ENCODE measurements at regions not wholly inside any gene's neighbourhood (a gene's known extent, or its start where the extent isn't known, plus 50 kb on each side); places are given as distances from the start of the nearest gene placed in this dataset.

GRCh38 chr9:79259858-79260257 lies 311.9 kb upstream of the TLE4 start (continued):
- no peak for TF ChIP-seq SAP30 (IDR thresholded peaks at IDR 0.05; ENCODE audit: insufficient read depth, insufficient replicate concordance, low read length)
- no peak for TF ChIP-seq SIN3A (conservative IDR thresholded peaks at IDR 0.05 in 1 of 2, IDR thresholded peaks at IDR 0.05 in 1 of 2; ENCODE audit: low read depth in 1 of 2, low read length in 2 of 2)
- no peak for TF ChIP-seq SP1 (IDR thresholded peaks at IDR 0.05; ENCODE audit: low read depth, low read length)
- TF ChIP-seq CBX8 (IDR thresholded peaks at IDR 0.05; ENCODE audit: borderline replicate concordance, low read depth, low read length) = no peak
- TF ChIP-seq CBX5 (IDR thresholded peaks at IDR 0.05; ENCODE audit: low read depth, low read length) = no peak
- TF ChIP-seq TBP (IDR thresholded peaks at IDR 0.05; ENCODE audit: low read depth, low read length) = no peak
- no peak for TF ChIP-seq CHD1 (IDR thresholded peaks at IDR 0.05; ENCODE audit: low read depth, low read length)
